ENCODE measurements at regions not wholly inside any gene's neighbourhood (a gene's known extent, or its start where the extent isn't known, plus 50 kb on each side); places are given as distances from the start of the nearest gene placed in this dataset.

DNA sequence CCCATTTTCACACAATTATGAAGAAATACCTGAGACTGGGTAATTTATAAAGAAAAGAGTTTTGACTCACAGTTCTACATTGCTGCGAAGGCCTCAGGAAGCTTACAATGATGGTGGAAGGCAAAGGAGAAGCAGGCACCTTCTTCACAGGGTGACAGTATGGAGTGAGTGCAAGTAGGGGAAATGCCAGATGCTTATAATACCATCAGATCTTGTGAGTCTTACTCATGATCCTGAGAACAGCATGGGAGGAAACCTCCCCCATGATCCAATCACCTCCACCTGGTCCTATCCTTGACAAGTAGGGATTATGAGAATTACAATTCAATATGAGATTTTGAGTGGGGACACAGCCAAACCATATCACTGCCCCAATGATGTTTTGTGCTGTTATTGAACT, 189.3 kb upstream of the CRY1 start:
- no peak for TF ChIP-seq GABPA (IDR thresholded peaks at IDR 0.05; ENCODE audit: low read depth)
- TF ChIP-seq, protein P1, sequence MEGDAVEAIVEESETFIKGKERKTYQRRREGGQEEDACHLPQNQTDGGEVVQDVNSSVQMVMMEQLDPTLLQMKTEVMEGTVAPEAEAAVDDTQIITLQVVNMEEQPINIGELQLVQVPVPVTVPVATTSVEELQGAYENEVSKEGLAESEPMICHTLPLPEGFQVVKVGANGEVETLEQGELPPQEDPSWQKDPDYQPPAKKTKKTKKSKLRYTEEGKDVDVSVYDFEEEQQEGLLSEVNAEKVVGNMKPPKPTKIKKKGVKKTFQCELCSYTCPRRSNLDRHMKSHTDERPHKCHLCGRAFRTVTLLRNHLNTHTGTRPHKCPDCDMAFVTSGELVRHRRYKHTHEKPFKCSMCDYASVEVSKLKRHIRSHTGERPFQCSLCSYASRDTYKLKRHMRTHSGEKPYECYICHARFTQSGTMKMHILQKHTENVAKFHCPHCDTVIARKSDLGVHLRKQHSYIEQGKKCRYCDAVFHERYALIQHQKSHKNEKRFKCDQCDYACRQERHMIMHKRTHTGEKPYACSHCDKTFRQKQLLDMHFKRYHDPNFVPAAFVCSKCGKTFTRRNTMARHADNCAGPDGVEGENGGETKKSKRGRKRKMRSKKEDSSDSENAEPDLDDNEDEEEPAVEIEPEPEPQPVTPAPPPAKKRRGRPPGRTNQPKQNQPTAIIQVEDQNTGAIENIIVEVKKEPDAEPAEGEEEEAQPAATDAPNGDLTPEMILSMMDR (IDR thresholded peaks at IDR 0.05; ENCODE audit: insufficient read depth, low read length), result no peak
- TF ChIP-seq, protein P2, sequence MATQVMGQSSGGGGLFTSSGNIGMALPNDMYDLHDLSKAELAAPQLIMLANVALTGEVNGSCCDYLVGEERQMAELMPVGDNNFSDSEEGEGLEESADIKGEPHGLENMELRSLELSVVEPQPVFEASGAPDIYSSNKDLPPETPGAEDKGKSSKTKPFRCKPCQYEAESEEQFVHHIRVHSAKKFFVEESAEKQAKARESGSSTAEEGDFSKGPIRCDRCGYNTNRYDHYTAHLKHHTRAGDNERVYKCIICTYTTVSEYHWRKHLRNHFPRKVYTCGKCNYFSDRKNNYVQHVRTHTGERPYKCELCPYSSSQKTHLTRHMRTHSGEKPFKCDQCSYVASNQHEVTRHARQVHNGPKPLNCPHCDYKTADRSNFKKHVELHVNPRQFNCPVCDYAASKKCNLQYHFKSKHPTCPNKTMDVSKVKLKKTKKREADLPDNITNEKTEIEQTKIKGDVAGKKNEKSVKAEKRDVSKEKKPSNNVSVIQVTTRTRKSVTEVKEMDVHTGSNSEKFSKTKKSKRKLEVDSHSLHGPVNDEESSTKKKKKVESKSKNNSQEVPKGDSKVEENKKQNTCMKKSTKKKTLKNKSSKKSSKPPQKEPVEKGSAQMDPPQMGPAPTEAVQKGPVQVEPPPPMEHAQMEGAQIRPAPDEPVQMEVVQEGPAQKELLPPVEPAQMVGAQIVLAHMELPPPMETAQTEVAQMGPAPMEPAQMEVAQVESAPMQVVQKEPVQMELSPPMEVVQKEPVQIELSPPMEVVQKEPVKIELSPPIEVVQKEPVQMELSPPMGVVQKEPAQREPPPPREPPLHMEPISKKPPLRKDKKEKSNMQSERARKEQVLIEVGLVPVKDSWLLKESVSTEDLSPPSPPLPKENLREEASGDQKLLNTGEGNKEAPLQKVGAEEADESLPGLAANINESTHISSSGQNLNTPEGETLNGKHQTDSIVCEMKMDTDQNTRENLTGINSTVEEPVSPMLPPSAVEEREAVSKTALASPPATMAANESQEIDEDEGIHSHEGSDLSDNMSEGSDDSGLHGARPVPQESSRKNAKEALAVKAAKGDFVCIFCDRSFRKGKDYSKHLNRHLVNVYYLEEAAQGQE (IDR thresholded peaks at IDR 0.05; ENCODE audit: insufficient replicate concordance, low read depth), result no peak
- no peak for TF ChIP-seq POLR2AphosphoS5 (IDR thresholded peaks at IDR 0.05; ENCODE audit: low read depth)

Data from HL-60 (cell line).